GM19099 (cell line): ENCODE measurements at regions not wholly inside any gene's neighbourhood (a gene's known extent, or its start where the extent isn't known, plus 50 kb on each side); places are given as distances from the start of the nearest gene placed in this dataset.

Source experiments
- POLR2A ChIP-seq: IDR thresholded peaks from 3 replicates; pipeline ENCODE4 v1.6.1; 2011; ENCODE audit warnings: low read depth; ENCODE audit not compliant: insufficient read length; ENCODE audit errors: extremely low read depth

DNA sequence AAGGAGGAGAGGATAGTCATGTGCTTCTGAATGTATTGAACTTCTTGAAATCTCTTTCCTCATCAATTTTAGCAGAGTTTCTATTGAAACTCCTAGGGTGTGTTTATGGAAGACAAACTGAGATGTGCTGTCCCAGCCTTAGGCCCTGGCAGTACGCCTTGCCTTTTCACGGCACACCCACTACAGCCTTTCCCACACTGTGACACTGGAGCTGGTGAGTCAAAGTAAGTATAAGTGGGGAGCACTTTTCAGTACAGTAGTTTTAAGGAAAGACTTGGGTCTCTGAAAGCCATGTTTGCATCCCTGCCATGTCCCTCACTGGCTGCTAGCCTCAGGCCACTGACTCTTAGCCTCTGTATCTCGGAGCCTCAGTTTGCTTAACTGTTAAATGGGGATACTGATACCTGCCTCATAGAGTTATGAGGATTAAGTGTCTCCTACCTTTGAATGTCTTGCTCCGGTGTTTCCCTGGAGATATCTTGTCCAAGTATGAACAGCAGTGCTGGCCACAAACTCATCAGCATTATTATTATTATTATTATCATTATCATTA is 144.7 kb upstream of the CRHR1 start:
- no peak for TF ChIP-seq POLR2A

DNA sequence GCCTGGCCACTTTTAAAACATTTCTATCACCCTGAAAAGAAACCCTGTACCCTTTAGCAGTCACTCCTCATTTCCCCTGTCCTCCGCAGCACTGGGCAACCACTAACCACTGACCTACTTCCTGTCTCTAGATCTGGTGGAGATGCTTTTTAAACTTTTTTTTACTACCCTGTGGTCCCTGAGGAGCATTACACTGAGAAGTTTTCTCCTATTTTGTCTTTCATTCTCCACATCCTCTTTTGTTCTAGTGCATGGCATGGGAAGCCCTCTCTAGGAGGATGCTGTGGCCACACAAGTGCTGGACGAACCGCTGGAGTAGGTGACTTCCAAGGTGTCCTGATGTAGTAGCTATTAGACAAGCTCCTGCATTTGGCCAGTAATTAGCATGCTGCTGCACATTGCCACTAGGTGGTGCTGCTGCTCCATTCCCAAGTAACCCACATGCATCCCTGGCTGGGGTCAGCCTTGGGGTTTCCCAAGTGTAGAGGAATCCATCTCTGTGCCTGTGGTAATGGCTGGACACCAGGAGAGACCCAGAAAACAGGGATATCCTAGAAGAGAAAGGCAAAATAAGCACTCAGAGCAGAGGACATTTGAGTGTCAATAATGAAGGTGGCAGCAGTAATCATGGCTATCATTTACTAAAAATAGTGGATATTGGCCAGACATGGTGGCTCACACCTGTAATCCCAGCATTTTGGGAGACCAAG is 143.8 kb upstream of the CRHR1 start:
- TF ChIP-seq POLR2A, result no peak

DNA sequence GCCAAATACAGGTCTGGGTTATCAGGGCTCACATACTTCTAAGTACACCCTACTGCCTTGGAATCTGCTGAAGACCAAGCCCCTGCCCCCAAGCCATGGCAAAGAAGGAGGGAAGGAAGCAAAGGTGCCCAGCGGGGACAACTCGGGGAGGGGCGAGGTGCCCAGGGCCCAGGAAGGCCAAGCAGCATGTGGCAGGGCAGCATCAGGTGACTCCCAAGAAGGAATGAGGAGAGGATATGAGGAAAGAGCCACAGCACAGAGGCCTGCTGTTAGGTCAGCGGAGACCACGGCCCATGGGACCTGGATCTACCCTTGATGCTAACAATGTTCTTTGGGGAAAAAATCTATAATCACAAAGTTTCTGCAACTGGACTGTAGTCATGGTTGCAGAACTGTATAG is 142.6 kb upstream of the CRHR1 start:
- no peak for TF ChIP-seq POLR2A

DNA sequence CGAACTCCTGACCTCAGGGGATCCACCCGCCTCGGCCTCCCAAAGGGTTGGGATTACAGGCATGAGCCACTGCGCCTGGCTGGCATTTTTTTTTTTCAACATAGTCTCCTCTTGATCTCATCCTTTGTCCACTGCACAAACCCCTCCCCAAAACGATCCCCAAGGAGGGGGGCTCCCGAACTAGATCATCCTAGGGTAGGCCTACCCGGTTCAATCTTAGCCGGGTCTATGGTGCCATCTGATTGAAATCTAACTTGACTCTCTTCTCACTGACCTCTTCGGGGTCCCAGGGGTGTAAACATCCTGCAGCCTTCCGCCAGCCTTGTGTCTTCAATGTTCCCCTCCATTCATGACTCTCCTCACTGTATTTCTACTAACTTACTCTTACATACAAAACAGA is 140.5 kb upstream of the CRHR1 start:
- no peak for TF ChIP-seq POLR2A

DNA sequence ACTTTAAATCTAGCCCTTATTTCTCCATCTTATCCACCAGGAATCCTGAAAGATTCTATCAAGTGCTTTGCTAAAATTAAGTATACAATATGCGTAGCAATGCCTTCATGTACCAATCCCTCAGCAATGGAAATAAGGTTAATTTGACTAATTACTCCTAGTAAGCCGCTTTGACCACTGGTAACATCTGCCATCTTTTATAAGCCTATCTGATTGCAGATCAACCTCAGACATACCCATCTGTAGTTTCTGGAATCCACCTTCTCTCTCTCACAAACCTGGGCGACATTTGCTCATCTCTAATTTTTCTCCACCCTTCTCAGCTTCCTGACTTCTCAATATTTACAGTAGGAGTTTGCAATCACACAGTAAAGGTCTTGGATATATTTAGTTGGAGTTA is 138.8 kb upstream of the CRHR1 start:
- no peak for TF ChIP-seq POLR2A

DNA sequence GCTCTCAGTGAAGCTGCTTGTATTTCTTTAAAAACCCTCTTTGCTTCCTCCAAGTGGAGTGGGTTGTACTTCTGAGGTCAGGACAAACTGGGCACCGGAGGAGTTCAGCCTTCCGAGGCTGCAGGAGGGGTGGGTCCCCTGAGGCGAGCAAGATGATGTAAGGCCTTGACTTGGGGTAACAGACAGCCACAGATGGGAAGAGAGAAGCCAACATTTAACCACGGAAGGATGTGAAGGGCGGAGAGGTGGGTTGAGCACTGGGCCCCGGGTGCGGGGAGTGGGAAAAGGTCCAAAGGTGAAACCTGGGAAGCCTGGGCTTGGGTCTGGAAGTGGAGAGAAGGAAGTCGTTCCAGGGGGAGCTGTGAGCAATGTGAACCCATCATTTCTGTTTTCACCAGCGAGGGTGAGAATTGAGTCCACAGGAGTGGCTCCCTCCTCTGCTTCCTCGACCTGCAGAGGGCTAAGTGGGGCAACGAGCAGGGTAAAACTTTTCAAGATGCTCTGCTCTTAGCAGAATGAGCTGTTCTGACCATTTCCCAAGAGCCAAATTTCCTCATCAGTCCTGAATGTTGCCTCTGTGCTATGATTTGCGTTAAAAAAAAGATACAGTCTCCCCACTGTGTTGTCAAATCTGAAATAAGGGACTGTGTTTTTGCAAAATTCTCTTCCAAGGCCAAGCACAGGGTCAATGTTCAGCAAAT is 137.7 kb upstream of the CRHR1 start:
- no peak for TF ChIP-seq POLR2A

DNA sequence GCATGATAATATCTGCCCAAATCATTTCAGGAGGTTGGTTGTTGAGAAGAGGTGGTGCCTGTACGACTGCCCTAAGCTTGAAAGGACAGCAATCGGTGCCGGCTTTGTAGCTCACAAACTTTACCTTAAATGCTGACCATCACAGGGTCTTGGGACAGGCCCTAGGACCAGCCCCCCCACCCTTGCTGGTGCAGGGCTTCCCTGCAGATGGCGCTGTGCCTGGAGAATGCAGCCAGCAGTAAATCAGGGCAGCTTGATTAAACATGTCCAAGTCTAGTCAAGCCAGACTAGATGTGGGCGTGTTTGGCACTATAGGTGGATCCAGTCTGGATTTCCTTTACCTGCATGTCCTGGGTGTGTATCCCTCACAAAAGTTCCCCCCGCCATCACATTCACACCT is 135.5 kb upstream of the CRHR1 start:
- no peak for TF ChIP-seq POLR2A

DNA sequence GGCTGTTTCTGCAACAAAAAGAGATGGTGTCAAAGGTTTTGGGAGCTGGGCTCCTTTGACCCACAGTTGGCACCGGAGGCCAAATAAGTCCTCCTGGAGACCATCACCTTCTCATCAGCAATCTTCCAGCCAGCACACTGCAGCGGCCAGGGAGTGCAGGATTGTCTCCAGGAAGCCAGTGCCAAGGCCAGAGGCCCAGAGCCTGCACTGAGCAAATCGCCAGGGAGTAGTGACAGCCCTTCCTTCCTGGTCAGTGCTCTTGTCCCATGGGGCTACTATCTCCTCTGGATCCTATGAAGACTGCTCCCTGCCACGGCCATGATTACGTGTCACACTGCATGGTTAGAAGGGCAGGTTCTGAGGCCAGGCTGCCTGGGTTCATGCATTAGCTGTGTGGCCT is 134.3 kb upstream of the CRHR1 start:
- no peak for TF ChIP-seq POLR2A

- TF ChIP-seq POLR2A, result no peak
Observed at GRCh38 chr17:45650561-45650960, 133.6 kb upstream of the CRHR1 start.

- TF ChIP-seq POLR2A, result no peak
Observed at GRCh38 chr17:45651145-45651709, 132.9 kb upstream of the CRHR1 start.

DNA sequence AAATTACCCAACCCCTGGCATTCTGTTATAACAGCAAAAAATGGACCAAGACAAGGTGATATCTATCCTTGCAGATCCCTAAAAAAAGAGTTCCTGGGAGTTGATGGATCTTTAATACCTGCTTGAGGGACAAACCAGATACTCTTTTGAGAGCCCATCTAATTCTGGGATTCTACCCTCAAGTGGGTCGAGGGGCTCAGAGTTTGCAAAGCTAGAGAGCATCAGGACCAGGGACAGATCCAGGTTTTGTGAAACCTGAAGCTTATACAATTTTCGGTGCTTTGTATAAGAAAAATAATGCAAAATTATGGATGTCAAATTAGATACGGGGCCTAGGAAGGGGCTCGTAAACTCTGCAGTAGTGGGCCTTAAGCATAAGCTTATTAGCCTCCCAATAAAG is 130.5 kb upstream of the CRHR1 start:
- no peak for TF ChIP-seq POLR2A

- TF ChIP-seq POLR2A, result no peak
Observed at GRCh38 chr17:45656527-45657181, 127.5 kb upstream of the CRHR1 start.

- TF ChIP-seq POLR2A, result no peak
Observed at GRCh38 chr17:45660474-45660873, 123.6 kb upstream of the CRHR1 start.

DNA sequence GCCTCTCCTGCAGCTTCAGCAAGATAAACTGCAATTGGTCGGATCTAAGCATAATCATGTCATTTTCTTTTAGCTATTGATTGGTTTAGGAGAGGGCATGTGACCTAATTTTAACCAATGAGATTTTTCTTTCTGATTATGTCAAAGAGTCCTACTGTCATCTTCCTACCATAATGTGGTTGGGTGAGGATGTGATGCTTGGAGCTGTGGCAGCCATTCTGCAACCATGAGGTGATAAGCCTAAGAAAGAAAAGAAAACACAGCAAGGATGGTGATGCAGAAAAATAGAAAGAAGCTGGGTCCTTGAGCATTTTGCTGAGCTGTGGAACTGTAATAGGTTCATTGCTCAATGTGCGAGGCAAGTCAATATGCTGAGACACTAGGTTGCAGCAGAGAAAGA is 121.7 kb upstream of the CRHR1 start:
- TF ChIP-seq POLR2A, result no peak

DNA sequence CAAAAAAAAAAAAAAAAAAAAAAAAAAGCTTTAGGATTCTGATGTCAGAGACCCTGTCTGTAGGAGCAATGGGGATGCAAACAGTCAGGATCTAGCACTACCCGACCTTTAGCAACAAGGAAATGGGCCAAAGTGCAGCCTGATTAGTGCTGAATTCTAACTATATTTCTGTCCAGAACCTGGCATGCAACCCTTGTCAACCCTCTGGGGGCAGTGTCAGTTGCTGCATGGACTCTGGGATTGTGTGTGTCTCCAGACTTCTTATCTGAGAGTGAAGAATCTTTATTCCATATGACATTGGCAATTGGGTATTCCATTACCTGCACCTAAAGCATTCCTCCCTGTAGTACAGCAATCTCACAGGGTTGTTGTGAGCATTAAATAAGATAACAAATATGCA is 120.3 kb upstream of the CRHR1 start:
- no peak for TF ChIP-seq POLR2A
